ENCODE measurements at regions not wholly inside any gene's neighbourhood (a gene's known extent, or its start where the extent isn't known, plus 50 kb on each side); places are given as distances from the start of the nearest gene placed in this dataset.

- no TSS peak for BruUV-seq (replicated peaks)
- intact Hi-C loops (cut with micrococcal nuclease), result no loop called here
Observed at GRCh38 chr20:21918398-21918797, 212.9 kb downstream of the PAX1 start.

GRCh38 chr20:21902391-21902790 lies 196.9 kb downstream of the PAX1 start:
- H3K4me3 Mint-ChIP-seq (ENCODE audit: unreplicated experiment), result no peak overlapping the region
- no peaks in the 10 kb centered on the region for H3K9me3 Mint-ChIP-seq (ENCODE audit: unreplicated experiment)
- TF ChIP-seq CTCF (IDR thresholded peaks at IDR 0.05; ENCODE audit: unreplicated experiment), result no peak
- no peaks in the 10 kb centered on the region for H3K36me3 Mint-ChIP-seq (ENCODE audit: insufficient read depth, unreplicated experiment)
- H3K27ac Mint-ChIP-seq (ENCODE audit: low read depth, unreplicated experiment), result no peak overlapping the region
- POLR2A ChIA-PET, result no interaction called here
- no peaks in the 10 kb centered on the region for H3K27me3 Mint-ChIP-seq (ENCODE audit: insufficient read depth, unreplicated experiment)
- intact Hi-C loops (cut with micrococcal nuclease), result no loop called here
- H3K4me1 Mint-ChIP-seq (ENCODE audit: insufficient read depth, unreplicated experiment), result no peaks in the 10 kb centered on the region
- DNase-seq (ENCODE audit: unreplicated experiment), result no peak
- no TSS peak for BruUV-seq (replicated peaks)
- CTCF ChIA-PET, result interaction anchor here (0.7 to 1.1 kb wide), 2 partner anchors 21 to 259 kb away, joined by 3 to 5 read pairs; no protein-coding TSS in a partner anchor

More at GRCh38 chr20:21918398-21918797, 212.9 kb downstream of the PAX1 start:
- ChIA-PET POLR2A (no interaction called here), CTCF (no interaction called here)
- no peak for DNase-seq (ENCODE audit: unreplicated experiment)
- H3K36me3 Mint-ChIP-seq (ENCODE audit: insufficient read depth, unreplicated experiment), result no peaks in the 10 kb centered on the region
- H3K4me1 Mint-ChIP-seq (ENCODE audit: insufficient read depth, unreplicated experiment), result no peaks in the 10 kb centered on the region
- TF ChIP-seq CTCF (IDR thresholded peaks at IDR 0.05; ENCODE audit: unreplicated experiment), result no peak
- no peak overlapping the region for H3K4me3 Mint-ChIP-seq (ENCODE audit: unreplicated experiment)
- H3K9me3 Mint-ChIP-seq (ENCODE audit: unreplicated experiment), result no peaks in the 10 kb centered on the region
- no peaks in the 10 kb centered on the region for H3K27me3 Mint-ChIP-seq (ENCODE audit: insufficient read depth, unreplicated experiment)
- no peak overlapping the region for H3K27ac Mint-ChIP-seq (ENCODE audit: low read depth, unreplicated experiment)

GRCh38 chr20:21901470-21902275 lies 196.2 kb downstream of the PAX1 start:
- intact Hi-C loops (cut with micrococcal nuclease), result no loop called here
- no TSS peak for BruUV-seq (replicated peaks)
- Mint-ChIP-seq H3K4me1 (ENCODE audit: insufficient read depth, unreplicated experiment) (no peaks in the 10 kb centered on the region), H3K36me3 (ENCODE audit: insufficient read depth, unreplicated experiment) (no peaks in the 10 kb centered on the region), H3K4me3 (ENCODE audit: unreplicated experiment) (no peak overlapping the region), H3K9me3 (ENCODE audit: unreplicated experiment) (no peaks in the 10 kb centered on the region), H3K27me3 (ENCODE audit: insufficient read depth, unreplicated experiment) (no peaks in the 10 kb centered on the region), H3K27ac (ENCODE audit: low read depth, unreplicated experiment) (no peak overlapping the region)
- TF ChIP-seq CTCF (IDR thresholded peaks at IDR 0.05; ENCODE audit: unreplicated experiment), result no peak
- CTCF ChIA-PET, result interaction anchor here (1.1 kb wide), 1 partner anchor 22 kb away, joined by 3 read pairs; no protein-coding TSS in a partner anchor
- POLR2A ChIA-PET, result no interaction called here
- no peak for DNase-seq (ENCODE audit: unreplicated experiment)

GRCh38 chr20:21900431-21900830 lies 195.0 kb downstream of the PAX1 start:
- no peak for TF ChIP-seq CTCF (IDR thresholded peaks at IDR 0.05; ENCODE audit: unreplicated experiment)
- Mint-ChIP-seq H3K27me3 (ENCODE audit: insufficient read depth, unreplicated experiment) (no peaks in the 10 kb centered on the region), H3K9me3 (ENCODE audit: unreplicated experiment) (no peaks in the 10 kb centered on the region), H3K36me3 (ENCODE audit: insufficient read depth, unreplicated experiment) (no peaks in the 10 kb centered on the region), H3K27ac (ENCODE audit: low read depth, unreplicated experiment) (no peak overlapping the region), H3K4me1 (ENCODE audit: insufficient read depth, unreplicated experiment) (no peaks in the 10 kb centered on the region), H3K4me3 (ENCODE audit: unreplicated experiment) (no peak overlapping the region)
- DNase-seq (ENCODE audit: unreplicated experiment), result no peak
- CTCF ChIA-PET, result no interaction called here
- intact Hi-C loops (cut with micrococcal nuclease), result no loop called here
- POLR2A ChIA-PET, result interaction anchor here (0.7 kb wide), 1 partner anchor 344 kb away, joined by 3 read pairs; no protein-coding TSS in a partner anchor
- BruUV-seq (replicated peaks), result no TSS peak
